LNCAP (cell line): ENCODE measurements at regions not wholly inside any gene's neighbourhood (a gene's known extent, or its start where the extent isn't known, plus 50 kb on each side); places are given as distances from the start of the nearest gene placed in this dataset.

Experiments
- TF ChIP-seq, protein P1 (sequence below): fragments of 450-650 bp; IDR thresholded peaks from 2 replicates; pipeline ENCODE4 v1.5.1; 2017; ENCODE audit warnings: mild to moderate bottlenecking

DNA sequence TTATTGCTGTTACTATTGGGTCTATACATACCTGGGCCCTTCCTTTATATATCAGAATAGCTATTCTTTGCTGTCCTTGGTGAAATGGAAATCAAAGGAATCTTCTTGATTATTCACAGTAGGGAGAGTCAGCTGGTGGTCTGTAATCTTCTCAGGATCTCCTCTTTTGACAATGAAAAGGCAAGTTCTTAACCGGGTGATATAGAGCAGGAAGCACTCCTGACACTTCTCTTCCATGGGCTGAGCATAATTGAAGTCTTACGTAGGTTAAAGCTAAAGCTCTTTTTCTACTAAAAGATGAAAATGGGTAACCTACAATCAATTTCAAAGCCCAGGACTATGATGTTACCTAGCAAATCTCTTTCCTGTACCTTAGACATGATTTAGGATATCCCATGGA, 274.9 kb upstream of the LCORL start:
- TF ChIP-seq, protein P1, sequence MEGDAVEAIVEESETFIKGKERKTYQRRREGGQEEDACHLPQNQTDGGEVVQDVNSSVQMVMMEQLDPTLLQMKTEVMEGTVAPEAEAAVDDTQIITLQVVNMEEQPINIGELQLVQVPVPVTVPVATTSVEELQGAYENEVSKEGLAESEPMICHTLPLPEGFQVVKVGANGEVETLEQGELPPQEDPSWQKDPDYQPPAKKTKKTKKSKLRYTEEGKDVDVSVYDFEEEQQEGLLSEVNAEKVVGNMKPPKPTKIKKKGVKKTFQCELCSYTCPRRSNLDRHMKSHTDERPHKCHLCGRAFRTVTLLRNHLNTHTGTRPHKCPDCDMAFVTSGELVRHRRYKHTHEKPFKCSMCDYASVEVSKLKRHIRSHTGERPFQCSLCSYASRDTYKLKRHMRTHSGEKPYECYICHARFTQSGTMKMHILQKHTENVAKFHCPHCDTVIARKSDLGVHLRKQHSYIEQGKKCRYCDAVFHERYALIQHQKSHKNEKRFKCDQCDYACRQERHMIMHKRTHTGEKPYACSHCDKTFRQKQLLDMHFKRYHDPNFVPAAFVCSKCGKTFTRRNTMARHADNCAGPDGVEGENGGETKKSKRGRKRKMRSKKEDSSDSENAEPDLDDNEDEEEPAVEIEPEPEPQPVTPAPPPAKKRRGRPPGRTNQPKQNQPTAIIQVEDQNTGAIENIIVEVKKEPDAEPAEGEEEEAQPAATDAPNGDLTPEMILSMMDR = no peak

DNA sequence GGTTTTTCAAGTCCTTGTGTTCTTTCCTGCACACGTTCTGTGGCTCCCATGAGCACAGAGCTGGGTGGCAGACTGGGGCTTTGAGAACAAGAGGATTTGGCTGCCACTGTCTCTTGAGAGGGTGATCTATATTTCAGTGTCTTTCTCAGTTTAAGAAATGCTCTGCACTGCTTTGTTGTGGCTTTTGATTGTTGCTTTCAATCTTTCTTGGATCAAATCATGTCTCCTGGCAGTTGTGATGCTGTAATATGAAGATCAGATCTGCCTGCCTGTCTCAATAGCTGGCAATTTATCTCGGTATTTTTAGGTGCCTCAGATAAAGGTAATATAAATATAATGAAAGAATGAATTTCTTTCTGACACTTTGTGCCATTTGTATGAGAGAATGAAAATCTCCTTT, 273.3 kb upstream of the LCORL start:
- TF ChIP-seq, protein P1 = no peak

DNA sequence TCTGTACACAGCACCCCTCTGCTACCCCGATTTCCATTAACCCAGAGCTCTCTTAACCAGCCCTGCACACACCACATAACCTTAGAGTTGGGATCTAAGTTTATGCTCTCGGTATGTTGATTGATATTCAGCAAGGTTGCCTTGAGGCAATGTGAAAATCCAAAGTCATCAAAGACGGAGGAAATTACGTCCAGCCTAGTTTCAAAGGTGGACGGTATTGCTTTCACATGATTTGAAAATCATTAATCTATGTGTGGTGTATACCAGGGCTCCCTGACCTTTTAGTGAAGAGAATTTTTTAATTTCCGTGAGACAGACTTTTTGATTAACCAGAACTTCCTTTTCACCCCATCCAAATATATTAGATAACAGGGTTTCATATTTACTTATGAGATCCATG, 272.5 kb upstream of the LCORL start:
- TF ChIP-seq, protein P1 = no peak

DNA sequence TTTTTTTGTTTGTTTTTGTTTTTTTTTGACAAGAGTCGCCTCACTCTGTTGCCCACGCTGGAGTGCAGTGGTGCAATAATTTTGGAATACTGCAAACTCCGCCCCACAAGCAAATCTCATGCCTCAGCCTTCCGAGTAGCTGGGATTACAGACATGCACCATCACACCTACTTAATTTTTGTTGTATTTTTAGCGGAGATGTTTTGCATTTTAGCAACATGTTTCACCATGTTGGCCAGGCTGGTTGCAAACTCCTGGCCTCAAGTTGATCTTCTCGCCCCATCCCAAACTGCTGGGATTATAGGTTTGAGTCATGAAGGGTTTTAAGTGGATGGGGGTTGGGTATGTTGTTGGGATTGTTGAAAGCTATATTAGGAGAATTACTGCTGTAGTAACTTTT, 270.9 kb upstream of the LCORL start:
- TF ChIP-seq, protein P1 = no peak

DNA sequence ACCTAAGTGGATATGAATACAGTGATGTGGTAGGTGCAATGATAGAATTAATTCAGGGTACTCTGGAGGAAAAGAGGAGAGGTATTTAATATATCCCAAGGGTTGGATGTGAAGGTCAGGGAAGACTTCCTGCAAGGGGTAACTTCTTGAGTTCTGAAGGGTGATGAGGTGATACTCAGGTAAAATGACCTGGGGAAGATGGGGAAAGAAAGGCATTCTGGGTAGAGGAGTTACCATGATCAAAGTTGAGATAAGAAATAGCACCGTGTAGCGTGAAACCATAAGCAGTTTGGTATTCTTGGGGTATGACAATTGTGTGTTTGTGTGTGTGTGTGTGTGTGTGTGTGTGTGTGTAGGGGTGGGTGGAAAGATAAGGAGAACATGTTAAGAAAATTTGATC, 270.4 kb upstream of the LCORL start:
- TF ChIP-seq, protein P1 = no peak

DNA sequence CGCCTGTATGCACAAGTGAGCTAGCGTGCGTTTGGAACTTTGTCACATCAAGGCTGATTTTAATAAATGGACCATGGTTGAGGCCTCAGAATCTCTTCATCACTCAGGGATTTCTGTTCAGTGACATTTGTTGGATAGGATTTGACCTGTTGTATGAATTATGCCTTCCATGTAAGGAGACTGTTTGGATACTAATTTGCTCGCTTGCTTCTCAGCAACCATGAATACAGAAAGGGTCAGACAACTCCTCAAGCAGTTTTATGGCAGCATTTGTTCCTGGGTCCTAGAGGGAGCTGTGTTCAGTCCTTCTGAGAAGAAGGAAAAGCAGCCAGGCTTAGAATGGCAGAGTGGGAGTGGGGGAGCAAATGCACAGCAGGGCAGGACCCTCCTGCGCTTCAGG, 269.7 kb upstream of the LCORL start:
- TF ChIP-seq, protein P1 = no peak

DNA sequence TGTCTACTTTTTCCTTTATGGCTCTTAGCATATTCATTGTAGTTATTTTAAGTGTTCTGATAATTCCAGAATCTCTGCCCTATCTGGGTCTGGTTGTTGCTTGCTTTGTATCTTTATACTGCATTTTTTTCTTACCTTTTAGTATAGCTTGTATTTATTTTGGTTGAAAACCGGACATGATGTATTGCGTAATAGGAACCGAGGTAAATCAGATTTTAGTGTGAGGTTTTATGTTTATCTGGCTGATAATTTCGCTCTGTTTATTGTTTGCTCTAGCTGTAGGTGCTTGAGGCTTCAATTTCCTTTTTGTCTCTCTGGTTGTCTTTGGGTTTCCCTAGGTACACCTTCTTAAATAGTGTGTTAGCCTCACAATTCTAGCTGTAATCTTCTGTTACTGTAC, 263.8 kb upstream of the LCORL start:
- TF ChIP-seq, protein P1 = no peak

DNA sequence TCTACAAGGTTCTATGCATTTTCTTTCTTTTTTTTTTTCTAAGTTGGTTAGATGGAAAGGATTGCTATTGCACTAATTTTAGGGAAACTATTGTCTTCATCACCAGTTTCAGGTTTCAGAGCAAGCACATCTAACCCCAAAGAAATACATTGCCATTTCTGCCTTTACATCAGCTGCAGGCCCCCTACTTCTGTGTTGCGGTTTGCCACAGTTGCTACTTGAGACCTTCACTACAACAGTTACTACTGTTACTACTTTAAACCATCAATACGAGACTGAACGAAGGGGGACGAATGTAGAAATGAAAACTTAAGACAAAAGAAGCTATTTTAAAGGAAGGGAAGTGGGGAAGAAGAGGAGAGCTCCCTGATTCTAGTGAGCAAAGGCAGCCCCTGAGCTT, 256.7 kb upstream of the LCORL start:
- TF ChIP-seq, protein P1 = no peak
